A204.1 (cell line): ENCODE measurements at regions not wholly inside any gene's neighbourhood (a gene's known extent, or its start where the extent isn't known, plus 50 kb on each side); places are given as distances from the start of the nearest gene placed in this dataset.
"Not testable (repeated sequence)": the region's sequence is repeated elsewhere in the genome, so short reads cannot be mapped to it uniquely, and the experiment has no call there.

Experiments used
- FAIRE-seq: peaks from 2 replicates; lab custom pipeline; 2012; peaks lifted over from hg19 to GRCh38; lab: Jason Lieb, UNC

DNA sequence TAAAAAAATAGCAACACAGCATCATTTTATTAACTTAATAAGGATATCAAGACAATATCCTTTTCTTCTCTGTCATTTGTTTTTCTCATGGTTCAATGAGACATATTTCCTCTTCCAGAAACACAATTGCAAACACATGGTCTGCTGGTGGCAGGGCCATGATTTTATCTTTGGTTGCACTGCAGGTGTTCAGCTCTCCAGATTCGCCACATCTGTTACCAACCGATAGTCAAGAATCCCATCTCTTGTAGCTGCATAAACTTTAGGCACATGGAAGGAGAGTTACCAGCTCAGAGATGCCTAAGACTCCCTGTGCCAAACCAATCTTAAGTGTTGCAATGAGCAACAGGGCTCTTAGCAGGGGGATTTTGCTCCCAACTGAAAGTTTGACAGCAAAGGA, 1303.2 kb upstream of the CELF4 start:
- no peak for FAIRE-seq

DNA sequence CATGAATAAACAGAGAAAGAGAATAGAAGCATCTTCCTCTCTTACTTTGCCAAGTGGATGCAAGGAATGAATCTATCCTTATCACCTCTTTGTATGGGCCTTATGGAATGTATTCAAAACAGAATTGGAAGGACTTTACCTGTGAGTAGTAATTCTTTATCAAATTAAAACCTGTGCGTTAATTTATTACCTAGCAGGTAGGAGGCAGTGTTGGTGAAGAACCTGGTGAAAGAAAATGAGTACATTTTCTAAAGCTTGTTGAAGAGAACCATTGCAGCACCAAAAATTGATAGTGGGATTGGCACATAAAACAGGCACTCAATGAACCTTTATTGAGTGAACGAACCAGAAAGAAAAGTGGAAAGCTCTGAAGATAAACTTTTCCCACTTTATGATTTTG, 1302.1 kb upstream of the CELF4 start:
- FAIRE-seq: no peak

DNA sequence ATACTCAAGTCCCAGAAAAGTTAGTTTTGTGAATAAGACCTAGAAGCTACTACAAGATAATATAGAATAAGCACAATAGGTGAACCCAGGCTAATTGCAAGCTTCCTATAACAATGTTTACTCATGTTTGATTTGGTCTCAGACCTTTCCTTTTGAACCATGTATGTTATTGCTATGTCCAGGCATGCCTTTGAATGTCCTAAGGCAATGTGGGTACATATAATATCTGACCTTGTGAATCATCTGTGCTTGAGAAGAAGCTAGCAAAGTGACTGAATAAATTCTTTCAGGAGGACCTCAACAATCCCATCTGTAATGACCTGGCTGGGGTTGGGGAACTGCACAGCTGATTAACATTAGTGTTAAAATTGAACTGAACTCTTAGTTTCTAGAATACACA, 1285.9 kb upstream of the CELF4 start:
- FAIRE-seq: no peak

DNA sequence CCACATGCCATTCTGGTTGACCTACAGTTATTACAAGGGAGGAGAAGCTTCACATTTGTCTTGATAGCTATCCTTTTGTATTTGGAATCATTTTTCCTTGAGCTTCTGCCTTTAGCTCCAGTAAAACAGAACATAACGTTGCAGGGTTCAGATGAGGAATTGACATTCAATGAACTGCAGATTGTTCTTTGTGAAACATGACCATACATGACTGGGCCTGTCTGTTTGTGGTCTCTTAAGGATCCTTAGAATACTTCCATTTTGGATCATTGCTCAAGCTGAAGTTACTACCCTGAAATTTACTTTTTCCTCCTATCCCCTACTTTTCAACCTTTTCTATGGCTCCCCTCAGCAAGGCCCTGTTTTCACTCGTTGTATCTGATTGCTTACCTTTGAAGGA, 1281.7 kb upstream of the CELF4 start:
- FAIRE-seq: no peak

DNA sequence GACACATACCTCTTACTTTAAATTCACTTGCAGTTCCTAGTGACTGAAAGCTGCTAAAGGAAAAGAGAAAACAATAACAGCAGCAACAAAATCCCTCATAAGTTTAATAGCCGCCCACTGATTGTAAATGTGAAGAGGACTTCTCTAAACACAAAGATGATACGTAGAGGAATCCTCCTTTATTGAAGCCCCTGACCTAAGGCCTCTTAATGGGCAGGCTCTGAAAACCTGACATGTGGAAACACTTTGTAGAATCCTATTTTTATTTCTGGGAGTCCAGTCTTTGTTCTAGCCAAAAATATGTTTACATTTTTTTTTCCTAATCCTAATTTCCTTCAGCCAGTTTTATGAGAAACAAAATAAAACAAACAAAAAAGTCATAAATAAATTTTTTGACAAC, 1277.7 kb upstream of the CELF4 start:
- FAIRE-seq: no peak

DNA sequence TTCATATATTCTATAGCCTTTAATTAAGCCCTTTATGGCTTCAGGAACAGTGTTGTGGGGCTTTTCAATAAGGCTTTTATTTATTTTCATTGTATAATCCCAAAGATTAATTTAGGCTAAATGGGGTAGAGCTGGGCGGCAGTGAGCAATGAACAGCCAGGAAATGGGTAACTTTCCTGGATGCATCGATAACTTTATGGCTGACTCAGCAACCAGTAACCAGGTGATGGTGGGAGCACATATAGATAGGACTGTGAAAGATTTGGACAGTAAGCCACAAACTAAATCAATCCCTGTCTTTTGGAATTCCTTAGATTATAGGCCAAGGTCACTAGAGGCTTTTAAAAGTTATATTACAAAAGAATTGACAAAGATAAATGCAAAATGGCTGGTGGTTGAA, 1260.6 kb upstream of the CELF4 start:
- no peak for FAIRE-seq

DNA sequence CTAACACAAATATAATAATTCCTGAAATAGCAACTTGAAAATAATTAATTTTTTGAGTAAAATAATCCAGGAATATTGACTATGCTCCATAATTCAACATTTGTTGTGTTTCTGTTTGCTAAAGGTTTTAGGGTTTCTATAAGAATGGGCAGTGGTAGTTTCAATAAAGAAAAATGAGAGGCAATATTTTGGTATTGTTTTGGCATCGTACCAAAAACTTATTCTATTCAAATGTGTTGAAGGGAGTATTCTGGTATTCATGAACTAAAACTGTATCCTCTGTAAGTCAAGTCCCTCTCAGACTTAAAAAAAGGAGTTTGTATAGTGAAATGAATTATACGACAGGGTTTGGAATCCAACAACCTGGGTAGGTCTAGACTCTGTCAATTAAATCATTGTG, 1245.6 kb upstream of the CELF4 start:
- FAIRE-seq: no peak

DNA sequence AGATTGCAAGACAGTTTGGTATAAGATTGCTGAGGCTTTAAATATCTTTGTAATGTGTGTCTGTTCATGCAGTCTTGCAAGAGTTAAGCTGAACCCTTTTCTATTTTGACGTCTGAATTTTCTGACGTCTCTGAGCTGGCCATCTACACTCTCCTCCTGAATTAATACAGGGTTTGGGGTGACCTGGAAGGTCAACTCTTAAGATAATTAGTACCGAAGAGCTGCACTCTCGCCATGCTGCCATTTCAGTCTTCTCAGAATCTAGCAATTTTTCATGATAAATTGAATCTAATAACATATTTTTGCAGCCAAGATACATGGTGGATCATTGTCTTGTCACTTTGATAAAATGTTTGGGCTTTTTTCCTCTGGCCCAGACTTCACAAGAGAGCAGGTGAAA, 1245.2 kb upstream of the CELF4 start:
- no peak for FAIRE-seq

DNA sequence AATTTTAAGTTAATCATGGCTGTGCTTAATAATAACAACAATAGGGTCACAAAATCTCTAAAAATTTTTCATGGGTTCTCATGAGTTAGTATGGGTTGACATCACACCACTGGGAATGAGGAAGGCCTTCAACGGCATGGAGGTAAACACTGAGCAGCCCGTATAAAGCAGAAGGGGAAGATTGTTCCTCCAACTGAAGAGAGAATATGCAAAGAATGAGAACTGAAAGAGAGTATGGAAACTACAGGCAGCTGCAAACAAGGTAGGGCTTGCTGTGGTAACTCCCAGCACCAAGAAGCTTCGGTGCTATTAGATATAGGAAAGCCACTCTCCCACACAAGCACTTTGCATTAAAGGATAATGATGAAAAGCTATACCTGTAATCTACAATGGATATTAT, 1242.3 kb upstream of the CELF4 start:
- no peak for FAIRE-seq

DNA sequence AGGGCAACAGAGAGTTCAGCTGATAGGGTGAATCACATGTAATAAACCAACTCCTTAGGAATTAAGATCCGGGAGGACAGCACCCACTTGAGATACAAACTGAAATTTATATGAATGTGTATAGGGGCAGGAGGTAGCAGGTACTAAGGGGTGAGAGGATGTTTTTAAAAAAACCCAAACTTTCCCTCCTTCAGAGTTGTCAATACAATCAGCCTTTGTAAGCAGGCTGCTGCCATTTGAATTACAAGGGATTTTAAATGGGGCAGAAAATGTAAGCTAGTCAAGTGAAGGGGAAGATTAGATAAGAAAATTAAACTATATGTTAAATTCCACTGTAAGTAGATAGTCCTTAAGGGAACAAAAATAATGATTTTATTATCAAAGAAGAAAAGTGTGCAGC, 1239.7 kb upstream of the CELF4 start:
- FAIRE-seq: no peak

DNA sequence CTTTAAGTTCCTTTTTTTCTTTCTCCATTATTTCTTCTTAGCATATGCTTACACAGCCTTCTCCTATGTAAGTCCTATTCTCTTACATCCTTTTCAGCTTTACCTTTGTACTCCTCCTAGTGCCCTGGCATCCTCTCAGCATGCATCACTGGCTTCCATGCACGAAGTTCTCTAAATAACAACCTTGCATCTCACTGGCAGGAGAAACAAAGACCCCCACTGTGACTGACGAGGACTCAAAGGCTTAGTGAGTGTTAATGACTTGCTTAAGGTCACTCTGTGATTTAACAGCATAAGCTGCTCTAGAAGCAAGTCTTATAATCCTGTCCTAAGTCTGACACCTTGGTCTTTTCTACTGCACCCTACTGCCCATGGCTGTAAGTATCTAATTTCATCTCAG, 1236.0 kb upstream of the CELF4 start:
- no peak for FAIRE-seq

DNA sequence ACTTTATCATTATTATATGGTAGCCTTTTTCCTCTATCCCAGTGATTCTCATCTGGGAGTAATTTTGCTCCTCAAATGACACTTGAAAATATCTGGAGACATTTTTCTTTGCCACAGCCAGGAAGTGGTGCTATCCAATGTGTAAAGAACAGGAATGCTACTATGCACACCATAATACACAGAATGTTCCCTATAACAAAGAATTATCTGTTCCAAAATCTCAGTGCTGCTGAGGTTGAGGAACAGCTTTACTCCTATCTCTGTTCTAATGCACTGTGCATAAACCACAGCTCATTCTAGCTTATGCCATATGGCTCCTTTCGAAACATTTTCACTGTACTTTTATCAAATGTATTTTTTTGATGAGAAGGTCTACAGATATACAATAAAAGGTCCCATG, 1231.2 kb upstream of the CELF4 start:
- FAIRE-seq: no peak

DNA sequence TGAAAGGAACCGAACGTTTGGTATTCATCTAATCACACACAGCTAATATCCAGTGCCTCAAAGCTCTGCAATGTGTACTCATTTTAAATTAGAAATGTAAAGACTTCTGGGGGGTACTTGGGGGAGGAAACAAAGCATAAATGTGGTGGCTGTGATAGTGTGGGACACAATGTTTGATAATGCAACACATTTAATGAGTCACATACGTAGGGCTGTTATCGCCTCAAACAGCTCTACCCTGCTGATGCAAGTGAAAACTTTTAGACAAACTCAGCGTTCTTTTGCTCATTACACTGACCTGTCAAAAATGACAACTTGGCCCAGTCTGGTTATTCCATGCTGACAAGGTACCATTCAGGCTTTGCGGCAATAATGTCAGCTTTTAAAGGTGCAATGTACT, 1227.1 kb upstream of the CELF4 start:
- FAIRE-seq: no peak

DNA sequence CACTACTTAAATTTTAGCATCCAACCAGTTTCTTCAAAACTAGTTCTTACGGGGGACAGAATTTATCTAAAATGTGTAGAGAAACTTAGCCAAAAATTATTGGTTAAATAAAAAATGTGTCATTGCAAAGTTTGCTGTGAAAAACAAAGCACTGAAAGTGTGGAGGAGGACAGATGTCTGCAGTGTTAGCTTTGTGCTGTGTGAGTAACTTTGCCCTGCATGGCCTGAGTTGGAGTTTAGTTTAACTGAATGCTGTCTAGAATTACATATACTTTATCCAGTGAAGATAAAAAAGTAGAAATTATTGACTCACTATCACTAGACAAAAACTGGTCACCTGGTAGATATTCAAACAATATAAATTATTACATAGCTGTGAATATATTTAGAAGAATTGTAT, 1225.2 kb upstream of the CELF4 start:
- no peak for FAIRE-seq

DNA sequence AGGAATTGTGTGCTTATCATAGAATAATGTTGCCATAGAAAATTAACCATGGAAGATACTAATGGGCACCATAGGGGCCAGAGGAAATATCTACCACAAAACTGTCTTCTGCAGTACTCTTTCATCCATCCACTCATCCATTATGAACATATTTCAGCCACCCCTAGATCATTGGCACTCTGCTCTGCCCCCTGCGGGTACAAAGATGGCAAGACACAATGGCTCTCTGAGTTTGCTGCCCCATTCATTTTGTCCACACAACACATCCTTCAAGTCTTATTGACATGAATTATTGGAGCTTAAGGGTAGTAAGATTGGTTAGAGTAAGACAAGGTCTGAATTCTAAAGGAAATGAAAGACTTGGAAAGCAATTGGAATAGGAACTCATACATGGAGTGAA, 1224.7 kb upstream of the CELF4 start:
- FAIRE-seq: no peak

DNA sequence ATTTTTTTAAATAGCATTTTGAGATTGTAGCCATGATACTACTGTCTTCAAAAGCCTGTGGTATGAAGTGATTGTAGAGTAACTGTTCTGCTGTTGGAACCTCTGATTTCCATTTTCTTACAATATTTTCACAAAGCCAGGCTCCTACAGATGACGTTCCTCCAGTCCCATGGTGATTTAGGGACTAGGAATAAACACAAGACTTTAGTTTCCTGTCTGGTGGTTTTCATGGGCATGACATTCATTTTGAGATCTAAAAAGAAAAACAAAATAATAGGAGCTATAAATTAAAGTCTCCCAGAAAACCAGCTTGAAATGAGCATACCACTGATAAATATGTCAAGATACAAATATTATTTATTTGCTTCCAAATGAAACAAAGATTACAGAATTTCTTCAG, 1223.5 kb upstream of the CELF4 start:
- no peak for FAIRE-seq

DNA sequence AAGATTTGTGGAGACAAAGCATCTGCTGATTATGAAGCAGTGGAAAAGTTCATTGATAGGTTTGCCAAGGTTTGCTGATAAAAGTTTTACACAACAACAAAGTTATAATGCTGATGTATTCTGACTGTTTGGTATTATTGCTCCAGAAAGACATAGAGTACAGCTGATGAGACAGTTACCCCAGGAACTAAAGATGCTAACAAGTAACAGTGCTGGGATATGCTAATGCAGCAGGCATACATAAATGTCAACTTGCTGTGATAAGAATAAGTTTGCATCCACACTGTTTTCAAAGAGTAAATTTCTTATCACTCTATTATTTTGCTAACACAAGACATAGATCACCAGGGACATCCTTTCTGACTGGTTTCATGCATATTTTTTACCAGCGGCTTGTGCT, 1221.3 kb upstream of the CELF4 start:
- no peak for FAIRE-seq

DNA sequence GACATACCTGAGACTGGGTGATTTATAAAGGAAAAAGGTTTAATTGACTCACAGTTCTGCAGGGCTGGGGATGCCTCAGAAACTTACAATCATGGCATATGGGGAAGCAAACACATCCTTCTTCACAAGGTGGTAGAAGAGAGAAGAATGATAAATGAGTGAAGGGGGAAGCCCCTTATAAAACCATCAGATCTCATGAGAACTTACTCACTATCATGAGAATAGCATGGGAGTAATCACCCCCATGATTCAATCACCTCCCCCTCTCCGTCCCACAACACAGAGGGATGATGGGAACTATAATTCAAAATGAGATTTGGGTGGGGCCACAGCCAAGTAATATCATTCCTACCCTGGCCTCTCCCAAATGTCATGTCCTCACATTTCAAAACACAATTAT, 1206.0 kb upstream of the CELF4 start:
- FAIRE-seq: not testable (repeated sequence)

DNA sequence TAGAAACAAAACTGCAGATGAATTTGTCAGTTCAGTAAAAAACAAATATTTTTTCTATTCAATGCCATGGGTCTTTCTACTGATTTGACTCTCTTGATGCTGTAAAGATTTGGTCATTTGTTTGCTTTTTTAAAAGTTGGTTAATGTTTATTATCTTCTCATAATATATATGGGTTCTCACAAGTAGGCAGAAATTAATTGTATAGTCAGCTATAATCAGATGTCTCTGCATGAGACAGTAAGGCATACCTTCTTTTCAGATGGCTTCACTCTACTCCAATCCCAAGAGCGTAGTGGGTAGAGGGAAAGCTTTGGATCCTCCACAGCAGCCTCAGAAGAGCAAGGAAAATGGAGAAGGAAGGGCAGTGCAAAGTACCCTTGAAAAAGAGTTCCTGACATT, 1202.9 kb upstream of the CELF4 start:
- no peak for FAIRE-seq

DNA sequence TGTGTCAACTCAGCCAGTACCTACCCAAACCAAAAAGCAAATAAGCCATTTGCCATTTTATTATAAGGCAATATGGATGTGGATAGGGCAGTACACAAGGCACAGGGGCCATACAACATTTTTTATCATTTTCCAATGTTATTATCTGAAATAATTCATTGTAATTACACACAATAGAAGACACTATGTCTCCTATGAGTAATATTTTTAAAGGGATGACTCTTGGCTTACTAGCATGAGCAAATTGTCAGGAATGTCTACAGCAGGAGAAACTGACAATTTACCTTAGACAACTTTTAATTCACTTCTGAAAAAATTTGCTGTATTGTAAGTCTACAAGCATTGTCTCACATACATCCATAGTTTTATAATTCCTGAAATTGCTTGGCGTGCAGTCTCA, 1193.9 kb upstream of the CELF4 start:
- FAIRE-seq: no peak

DNA sequence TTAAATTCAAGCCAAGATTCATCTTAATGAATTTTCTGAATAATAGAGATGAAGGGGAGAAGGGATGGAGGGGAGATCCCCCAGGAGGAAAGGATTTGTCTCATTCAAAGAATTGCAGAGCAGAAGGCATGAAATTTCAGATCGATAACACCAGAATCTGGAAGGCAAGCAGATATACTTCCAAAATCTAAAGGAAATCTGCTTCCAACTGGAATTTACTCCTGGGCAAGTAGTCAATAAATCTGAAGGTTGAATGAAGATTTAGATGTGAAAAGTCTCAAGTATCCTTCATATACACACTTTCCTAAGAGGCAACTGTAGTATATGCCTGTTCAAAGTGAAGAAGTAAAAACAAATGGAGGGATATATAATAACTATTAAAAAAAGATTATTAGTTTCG, 1190.8 kb upstream of the CELF4 start:
- FAIRE-seq: no peak

DNA sequence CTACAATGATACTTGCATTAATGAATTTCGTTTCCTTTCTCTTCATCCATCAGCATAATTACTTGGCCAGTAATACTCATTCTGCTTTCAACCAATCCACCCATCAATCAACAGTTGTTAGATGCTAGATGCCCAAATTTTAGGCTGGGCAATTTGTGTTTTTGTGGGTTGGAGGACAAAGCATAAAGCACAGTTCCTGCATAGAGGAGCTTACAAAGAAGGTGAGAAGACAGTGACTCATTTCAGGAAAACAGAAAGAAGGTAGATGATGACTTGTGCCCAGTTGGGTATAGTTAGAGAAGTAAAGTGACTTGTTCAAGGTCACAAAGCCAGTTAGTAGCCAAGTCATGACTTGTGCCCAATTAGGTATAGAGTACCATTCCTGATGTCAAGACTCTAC, 1186.8 kb upstream of the CELF4 start:
- FAIRE-seq: no peak

DNA sequence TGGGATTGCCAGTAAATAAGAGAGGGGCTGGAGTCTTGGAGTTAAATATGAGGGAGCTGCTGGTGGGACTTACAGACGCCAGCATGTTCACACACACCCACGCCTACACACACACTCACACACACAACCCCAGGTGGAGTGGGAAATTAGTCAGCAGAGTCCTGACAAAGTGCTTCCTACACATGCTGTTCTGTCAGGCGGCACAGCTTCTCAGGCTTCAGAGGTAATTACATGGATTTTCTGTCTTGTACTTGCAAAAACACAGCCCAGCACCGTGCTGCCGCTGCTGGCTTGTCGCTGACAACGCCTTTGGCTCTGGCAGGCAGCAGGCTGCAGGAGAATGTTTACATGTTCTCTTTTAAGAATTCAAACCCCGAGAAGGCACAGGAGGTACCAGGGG, 1186.3 kb upstream of the CELF4 start:
- FAIRE-seq: no peak

DNA sequence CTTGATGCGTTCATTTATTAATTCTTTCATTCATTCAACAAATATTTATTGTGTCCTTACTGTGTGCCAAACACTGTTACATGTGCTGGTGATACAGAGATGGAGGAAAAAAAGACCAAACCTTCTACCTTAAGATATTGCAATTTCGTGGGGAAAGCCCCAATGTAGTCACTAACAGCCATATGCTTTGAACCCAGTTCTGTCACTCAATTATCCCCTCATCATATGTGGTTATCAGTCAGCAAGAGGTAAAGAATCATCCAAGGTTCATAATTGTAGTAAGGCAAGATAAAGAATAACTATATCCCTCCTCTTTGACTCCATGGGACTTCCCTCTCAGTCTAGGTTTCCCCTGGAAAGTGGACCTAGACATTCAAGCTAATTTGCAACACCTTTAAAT, 1185.6 kb upstream of the CELF4 start:
- FAIRE-seq: no peak

DNA sequence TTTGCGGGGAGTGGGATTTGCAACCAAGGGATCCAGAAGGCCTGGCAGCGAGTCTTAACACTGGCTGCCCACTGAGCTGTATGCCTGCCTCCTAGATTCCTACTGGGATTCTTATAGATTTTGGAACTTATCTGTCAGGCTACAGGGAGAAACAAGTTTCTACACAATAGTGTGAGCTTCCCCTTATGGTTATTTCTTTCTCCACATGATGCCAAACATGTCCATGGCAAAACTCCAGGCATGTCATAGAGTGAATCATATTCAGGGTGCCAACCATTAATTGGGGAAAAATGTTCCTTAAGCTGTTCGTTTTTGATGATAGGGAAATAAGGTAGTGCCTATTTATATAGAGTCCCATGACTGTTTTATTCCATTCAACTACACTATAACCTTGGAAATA, 1185.2 kb upstream of the CELF4 start:
- FAIRE-seq: no peak

DNA sequence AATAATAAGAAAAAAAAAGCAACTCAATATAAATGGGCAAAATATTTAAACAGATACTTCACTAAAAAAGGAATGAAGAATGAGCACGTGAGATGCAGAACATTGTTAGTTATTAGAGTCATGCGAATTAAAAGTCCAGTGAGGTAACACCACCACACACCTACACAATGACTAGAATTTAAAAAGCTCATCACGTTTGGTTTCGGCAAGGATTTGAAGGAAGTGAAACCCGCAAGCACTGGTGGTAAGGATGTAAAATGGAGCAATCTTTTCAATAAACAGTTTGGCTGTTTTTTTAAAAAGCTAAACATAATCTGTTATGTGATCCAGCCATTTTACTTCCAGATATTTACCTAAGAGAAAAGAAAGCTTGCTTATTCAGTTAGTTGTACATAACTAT, 1181.6 kb upstream of the CELF4 start:
- FAIRE-seq: no peak
